Activated naive CD4-positive, alpha-beta T cell treated with anti-CD3 and anti-CD28 coated beads for 36 hours (primary cell): ENCODE measurements at regions not wholly inside any gene's neighbourhood (a gene's known extent, or its start where the extent isn't known, plus 50 kb on each side); places are given as distances from the start of the nearest gene placed in this dataset.
A peak's percentile ranks its signal among the peaks of the same experiment; 100 is the strongest.
"Not testable (repeated sequence)": the region's sequence is repeated elsewhere in the genome, so short reads cannot be mapped to it uniquely, and the experiment has no call there.

Experiments
- CTCF ChIA-PET: fragments of 350-600 bp; sonication (Branson Sonifier 250); formaldehyde crosslinking; loops from one replicate; lab custom pipeline; 2021; ENCODE audit warnings: antibody characterized with exemption; lab: Charles Lee
- DNase-seq: peaks from one replicate; pipeline ENCODE4 v3.0.0-alpha.2; 2020
- H3K27ac Mint-ChIP-seq: one replicate; pipeline ENCODE4 v1.8.0; 2021; ENCODE audit warnings: mild to moderate bottlenecking, mixed read lengths
- H3K27me3 Mint-ChIP-seq: one replicate; pipeline ENCODE4 v1.8.0; 2021; ENCODE audit warnings: low read depth, mixed read lengths
- H3K36me3 Mint-ChIP-seq: one replicate; pipeline ENCODE4 v1.8.0; 2021; ENCODE audit warnings: low read depth, mixed read lengths
- H3K4me1 Mint-ChIP-seq: one replicate; pipeline ENCODE4 v1.8.0; 2021; ENCODE audit warnings: low read depth, mixed read lengths
- H3K4me3 Mint-ChIP-seq: one replicate; pipeline ENCODE4 v1.8.0; 2021; ENCODE audit warnings: mild to moderate bottlenecking, moderate library complexity, mixed read lengths
- H3K9me3 Mint-ChIP-seq: one replicate; pipeline ENCODE4 v1.8.0; 2021; ENCODE audit warnings: mixed read lengths
- intact Hi-C: fragments of 100-400 bp; cut with micrococcal nuclease; formaldehyde crosslinking; loops from one replicate; pipeline ENCODE4 v1.15.1; 2023

DNA sequence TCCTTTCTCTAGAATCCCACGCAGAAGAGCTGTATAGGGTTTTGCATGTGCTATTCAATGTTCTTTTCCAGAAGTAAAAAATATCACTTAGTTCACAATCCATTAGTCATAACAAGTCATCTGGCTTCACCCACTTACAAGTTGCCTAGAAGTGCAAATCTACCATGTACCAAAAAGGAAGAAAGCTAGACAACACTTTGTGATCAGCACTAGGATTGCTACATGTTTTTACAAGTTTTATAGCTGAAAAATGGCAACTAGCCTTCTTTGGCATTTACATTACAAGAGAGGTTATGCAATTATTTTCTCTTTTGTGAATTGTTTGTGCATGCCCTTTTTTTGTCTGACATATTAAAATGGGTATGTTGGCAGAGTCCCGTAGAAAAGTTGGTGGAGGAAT, 85.6 kb upstream of the PTPRK start:
- DNase-seq, result no peak
- Mint-ChIP-seq H3K4me3 (no peak overlapping the region), H3K36me3 (no peaks in the 10 kb centered on the region), H3K9me3 (no peaks in the 10 kb centered on the region), H3K27me3 (peaks cover 8% of the 10 kb centered on the region), H3K27ac (no peak overlapping the region), H3K4me1 (peaks cover 2% of the 10 kb centered on the region)
- intact Hi-C loops, result no loop called here
- CTCF ChIA-PET, result no interaction called here

DNA sequence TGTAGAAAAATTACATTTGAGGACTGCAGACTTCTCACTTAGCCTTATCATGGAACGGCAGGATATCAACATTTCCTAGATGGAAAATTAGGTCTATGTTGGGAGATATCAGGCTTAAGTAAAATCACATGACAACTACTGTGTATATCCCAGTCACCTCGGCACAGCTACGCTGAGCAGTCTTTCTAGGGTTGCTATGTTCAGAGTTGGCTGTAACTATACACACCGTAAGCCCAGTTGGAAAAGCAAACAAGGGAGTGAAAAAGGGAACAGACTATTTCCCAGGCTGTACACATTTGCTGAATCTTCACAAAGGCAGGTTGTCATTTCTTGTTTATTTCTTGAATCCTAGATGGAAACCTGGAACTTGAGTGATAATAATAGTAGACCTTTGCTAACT, 80.7 kb upstream of the PTPRK start:
- CTCF ChIA-PET, result no interaction called here
- Mint-ChIP-seq H3K27ac (no peak overlapping the region), H3K4me1 (peaks cover 23% of the 10 kb centered on the region), H3K36me3 (no peaks in the 10 kb centered on the region), H3K4me3 (no peak overlapping the region), H3K27me3 (peaks cover 13% of the 10 kb centered on the region), H3K9me3 (no peaks in the 10 kb centered on the region)
- DNase-seq, result no peak
- intact Hi-C loops, result no loop called here

DNA sequence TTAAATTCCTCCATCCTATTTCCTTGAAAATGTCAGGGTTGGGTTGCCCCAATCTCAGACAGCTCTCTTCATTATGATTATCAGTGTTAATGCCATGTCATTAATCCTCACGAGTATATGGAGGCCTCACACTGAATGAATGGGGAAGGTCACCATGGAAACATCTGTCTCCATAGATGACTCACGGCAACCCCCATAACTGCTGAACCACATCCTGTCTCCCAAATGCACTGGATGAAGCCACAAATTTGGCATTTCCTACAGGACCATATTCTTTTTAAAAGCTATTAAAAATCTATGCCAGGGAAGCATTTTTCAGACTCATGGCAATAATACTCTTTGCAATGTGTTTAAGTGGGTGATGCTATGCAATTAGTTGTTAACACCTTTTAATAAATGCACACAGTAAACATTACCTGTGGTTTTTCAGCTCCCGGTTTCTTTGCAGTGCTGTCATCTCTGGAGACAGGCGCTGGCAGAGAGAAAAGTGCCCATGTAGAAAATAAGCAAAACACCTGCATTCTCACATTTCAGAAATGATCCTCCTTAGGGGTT, 80.1 kb upstream of the PTPRK start:
- Mint-ChIP-seq H3K4me3 (no peak overlapping the region), H3K9me3 (no peaks in the 10 kb centered on the region), H3K27me3 (peaks cover 13% of the 10 kb centered on the region), H3K36me3 (no peaks in the 10 kb centered on the region), H3K27ac (no peak overlapping the region), H3K4me1 (peaks cover 23% of the 10 kb centered on the region)
- CTCF ChIA-PET, result interaction anchor here (0.7 kb wide), 1 partner anchor 57 kb away, joined by 3 read pairs; no protein-coding TSS in a partner anchor
- intact Hi-C loops, result no loop called here
- peak; percentile 15 for DNase-seq

DNA sequence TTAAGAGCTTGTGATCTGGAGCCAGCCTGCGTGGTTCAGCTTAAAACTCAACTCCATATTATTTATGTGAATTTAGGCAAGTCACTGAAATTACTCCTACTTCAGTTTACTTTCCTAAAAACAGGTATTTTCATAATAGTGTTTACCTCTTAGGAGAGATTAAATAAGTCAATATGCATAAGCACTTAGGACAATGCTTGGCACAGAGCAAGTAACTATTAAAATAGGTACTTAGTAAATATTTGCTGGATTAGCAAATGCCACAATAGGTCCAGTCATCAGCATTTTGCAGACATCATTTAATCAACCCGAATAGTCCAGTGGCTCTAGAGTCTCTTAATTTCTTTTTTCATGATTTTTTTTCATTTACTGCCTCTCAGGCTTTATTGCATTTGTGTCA, 78.6 kb upstream of the PTPRK start:
- H3K27ac Mint-ChIP-seq, result no peak overlapping the region
- no peaks in the 10 kb centered on the region for H3K9me3 Mint-ChIP-seq
- intact Hi-C loops, result no loop called here
- H3K36me3 Mint-ChIP-seq, result no peaks in the 10 kb centered on the region
- CTCF ChIA-PET, result no interaction called here
- peaks cover 23% of the 10 kb centered on the region for H3K4me1 Mint-ChIP-seq
- H3K4me3 Mint-ChIP-seq, result no peak overlapping the region
- H3K27me3 Mint-ChIP-seq, result peaks cover 12% of the 10 kb centered on the region
- DNase-seq, result no peak

DNA sequence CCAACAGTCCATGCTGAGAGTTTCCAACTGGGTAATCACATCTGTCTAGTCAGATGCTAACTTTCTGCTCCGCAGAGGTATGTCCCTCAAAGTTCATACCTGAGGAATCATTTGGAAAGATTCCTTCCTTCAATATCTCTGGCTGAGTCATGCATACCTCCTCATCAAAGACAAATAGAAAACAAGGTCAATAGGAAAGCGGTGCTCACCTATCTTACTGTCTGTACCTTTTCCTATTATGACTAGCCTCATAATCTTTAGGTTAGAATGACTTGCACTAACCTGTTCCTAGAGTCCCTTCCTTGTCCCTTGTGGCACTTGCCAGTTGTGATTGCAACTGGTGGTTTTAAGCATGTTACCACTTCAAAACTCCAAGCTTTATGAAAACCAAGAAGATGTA, 78.2 kb upstream of the PTPRK start:
- H3K4me1 Mint-ChIP-seq, result peaks cover 23% of the 10 kb centered on the region
- DNase-seq, result no peak
- H3K27me3 Mint-ChIP-seq, result peaks cover 7% of the 10 kb centered on the region
- H3K27ac Mint-ChIP-seq, result no peak overlapping the region
- intact Hi-C loops, result loop anchor here (1.0 kb wide), 1 partner anchor 58 kb away; no protein-coding TSS in a partner anchor
- H3K9me3 Mint-ChIP-seq, result no peaks in the 10 kb centered on the region
- H3K36me3 Mint-ChIP-seq, result no peaks in the 10 kb centered on the region
- no peak overlapping the region for H3K4me3 Mint-ChIP-seq
- CTCF ChIA-PET, result no interaction called here

DNA sequence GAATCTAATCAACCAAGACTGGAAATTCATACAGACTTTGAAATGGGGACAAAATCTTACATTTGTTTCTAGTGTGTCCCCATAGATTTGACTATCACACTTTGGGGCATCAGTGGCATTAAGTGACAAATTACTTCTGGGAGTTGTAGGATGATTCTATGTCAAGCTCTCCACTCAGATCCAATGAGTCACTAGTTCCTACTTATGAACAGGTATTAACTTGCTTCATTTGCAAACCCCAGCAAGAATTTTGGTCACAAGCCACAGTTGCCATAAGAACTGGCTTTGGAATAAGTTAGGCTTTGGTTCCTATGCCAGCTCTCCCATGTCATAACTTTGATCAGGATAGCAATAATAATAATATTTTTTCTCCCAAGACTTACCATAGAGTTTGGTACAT, 77.6 kb upstream of the PTPRK start:
- Mint-ChIP-seq H3K36me3 (no peaks in the 10 kb centered on the region), H3K4me3 (no peak overlapping the region), H3K9me3 (no peaks in the 10 kb centered on the region), H3K27ac (no peak overlapping the region), H3K4me1 (peaks cover 23% of the 10 kb centered on the region), H3K27me3 (peaks cover 7% of the 10 kb centered on the region)
- DNase-seq, result no peak
- CTCF ChIA-PET, result no interaction called here
- intact Hi-C loops, result loop anchor here (1.0 kb wide), 1 partner anchor 58 kb away; no protein-coding TSS in a partner anchor

DNA sequence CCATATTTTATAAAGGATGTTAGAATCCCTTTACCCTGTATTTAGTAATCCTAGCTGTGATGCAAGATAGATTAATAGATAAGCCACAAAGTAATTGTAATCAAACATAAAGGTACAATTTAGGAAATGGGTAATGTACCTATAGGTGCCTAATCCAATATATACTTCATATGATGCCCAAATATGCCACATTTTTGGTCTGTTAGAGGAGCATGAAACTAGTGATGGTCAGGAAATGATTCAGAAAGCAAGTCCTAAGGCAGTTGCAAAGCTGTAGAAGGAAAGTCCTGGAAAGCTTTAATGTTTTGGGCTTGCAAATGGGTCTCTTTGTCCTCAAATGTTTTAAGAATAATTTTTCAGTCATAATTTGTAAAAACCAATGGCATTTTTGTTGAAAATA, 76.6 kb upstream of the PTPRK start:
- Mint-ChIP-seq H3K36me3 (no peaks in the 10 kb centered on the region), H3K27ac (no peak overlapping the region), H3K27me3 (peaks cover 7% of the 10 kb centered on the region), H3K4me3 (no peak overlapping the region), H3K4me1 (peaks cover 23% of the 10 kb centered on the region), H3K9me3 (no peaks in the 10 kb centered on the region)
- intact Hi-C loops, result no loop called here
- DNase-seq, result no peak
- CTCF ChIA-PET, result no interaction called here

DNA sequence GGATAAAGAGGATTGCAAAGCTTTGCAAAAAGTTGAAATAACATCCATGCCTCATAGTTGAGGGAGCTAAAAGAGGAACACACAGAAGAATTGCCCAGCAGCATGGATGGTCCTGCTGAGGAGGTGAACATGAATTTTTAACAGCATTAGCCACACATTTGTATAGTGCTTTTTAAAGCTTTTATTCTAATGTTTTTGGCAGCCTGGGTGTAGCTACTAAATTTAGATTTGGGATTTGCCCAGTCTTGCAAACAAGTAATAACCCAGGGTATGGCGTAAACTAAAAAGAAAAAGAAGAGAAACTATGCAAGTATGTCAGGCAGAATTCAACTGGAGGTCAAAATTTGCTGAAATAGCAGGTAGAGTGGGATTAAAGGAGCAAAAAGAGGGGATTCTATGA, 75.1 kb upstream of the PTPRK start:
- peaks cover 9% of the 10 kb centered on the region for H3K27me3 Mint-ChIP-seq
- H3K4me3 Mint-ChIP-seq, result no peak overlapping the region
- no peaks in the 10 kb centered on the region for H3K9me3 Mint-ChIP-seq

DNA sequence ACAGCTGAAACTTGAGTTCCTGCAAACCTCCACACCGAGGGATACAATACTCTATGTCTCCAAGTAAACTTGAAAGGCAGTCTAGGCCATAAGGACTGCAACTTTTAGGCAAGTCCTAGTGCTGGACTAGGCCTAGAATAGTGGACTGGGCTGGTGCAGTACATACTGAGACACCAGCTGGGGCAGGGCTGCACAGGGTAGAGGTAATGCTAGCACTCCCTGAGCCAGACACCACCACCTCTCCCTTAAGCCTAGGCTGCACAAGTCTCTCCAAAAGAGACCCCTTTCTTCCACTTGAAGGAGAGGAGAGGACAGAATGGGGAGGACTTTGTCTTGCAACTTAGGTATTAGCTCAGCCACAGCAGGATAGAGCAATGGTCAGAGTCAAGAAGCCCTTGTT, 65.7 kb upstream of the PTPRK start:
- intact Hi-C loops, result no loop called here
- Mint-ChIP-seq H3K36me3 (peaks cover 2% of the 10 kb centered on the region), H3K9me3 (no peaks in the 10 kb centered on the region), H3K27me3 (peaks cover 11% of the 10 kb centered on the region), H3K4me3 (no peak overlapping the region), H3K27ac (no peak overlapping the region), H3K4me1 (no peaks in the 10 kb centered on the region)
- no peak for DNase-seq
- CTCF ChIA-PET, result interaction anchor here (0.6 to 1.0 kb wide), 2 partner anchors 145 to 658 kb away, joined by 3 to 5 read pairs; no protein-coding TSS in a partner anchor

More for the DNA sequence above, 75.1 kb upstream of the PTPRK start:
- no peak overlapping the region for H3K27ac Mint-ChIP-seq
- H3K4me1 Mint-ChIP-seq, result peaks cover 17% of the 10 kb centered on the region
- H3K36me3 Mint-ChIP-seq, result no peaks in the 10 kb centered on the region
- no peak for DNase-seq
- intact Hi-C loops, result no loop called here
- CTCF ChIA-PET, result interaction anchor here (0.6 kb wide), 1 partner anchor 208 kb away, joined by 3 read pairs; no protein-coding TSS in a partner anchor

DNA sequence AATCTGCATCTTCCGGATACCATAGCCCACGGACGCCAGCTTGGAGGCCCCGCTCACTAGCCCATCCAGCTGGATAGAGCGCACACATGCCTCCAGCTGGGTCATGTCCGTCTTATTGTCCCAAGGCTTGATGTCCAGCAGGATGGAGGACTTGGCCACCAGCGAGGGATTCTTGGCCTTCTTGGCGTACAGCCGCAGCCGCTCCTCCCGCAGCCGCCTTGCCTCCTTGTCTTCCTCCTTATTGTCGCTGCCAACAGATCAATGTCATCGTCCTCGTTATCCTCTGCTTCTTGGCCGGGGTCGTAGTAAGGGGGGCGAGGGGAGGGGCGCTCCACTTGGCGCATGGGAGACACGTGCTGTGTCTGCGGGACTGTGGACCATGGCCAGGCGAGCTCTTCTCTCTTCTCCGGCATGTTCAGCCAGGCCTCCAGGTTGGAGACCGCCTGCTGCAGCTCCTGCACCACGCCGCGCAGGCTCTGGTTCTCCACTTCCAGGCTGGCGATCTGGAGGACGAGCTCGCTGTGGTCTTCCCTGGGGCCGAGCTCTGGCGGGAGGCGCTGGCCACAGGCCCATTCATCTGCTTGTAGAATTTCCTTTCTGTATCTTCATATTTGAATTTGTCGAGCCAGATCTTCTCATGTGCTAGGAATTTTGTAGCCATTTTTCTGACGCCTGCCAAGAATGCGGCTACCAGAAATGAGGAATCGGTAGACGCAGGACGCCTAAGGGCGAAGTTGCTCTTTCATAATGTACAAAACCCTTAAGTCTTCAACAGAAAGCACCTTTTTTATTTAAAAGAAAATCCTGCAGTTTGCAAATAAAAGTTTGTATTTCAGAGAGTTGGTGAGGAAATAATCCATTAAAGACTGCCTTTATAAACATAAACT, 60.1 kb upstream of the PTPRK start:
- Mint-ChIP-seq H3K9me3 (no peaks in the 10 kb centered on the region), H3K36me3 (no peaks in the 10 kb centered on the region), H3K27me3 (peaks cover 5% of the 10 kb centered on the region), H3K4me3 (no peak overlapping the region), H3K4me1 (no peaks in the 10 kb centered on the region), H3K27ac (no peak overlapping the region)
- intact Hi-C loops, result no loop called here
- no peak for DNase-seq
- CTCF ChIA-PET, result interaction anchor here (0.6 kb wide), 1 partner anchor 711 kb away, joined by 3 read pairs; no protein-coding TSS in a partner anchor

DNA sequence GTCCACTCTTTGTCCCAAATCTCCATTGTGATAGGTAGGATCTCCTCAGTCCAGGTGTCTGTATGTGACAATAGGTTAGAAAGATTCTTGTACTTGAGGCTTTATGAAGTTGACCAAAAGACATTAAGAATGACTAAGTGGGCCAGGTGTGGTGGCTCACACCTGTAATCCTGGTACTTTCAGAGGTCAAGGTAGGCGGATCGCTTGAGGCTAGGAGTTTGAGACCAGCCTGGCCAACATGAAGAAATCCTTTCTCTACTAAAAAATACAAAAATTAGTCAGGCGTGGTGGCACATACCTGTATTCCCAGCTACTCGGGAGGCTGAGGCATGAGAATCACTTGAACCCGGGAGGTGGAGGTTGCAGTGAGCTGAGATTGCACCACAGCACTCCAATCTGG, 54.9 kb upstream of the PTPRK start:
- H3K9me3 Mint-ChIP-seq, H3K27ac Mint-ChIP-seq, H3K36me3 Mint-ChIP-seq, H3K4me1 Mint-ChIP-seq, H3K4me3 Mint-ChIP-seq, intact Hi-C loops, CTCF ChIA-PET, DNase-seq, H3K27me3 Mint-ChIP-seq: not testable (repeated sequence)

DNA sequence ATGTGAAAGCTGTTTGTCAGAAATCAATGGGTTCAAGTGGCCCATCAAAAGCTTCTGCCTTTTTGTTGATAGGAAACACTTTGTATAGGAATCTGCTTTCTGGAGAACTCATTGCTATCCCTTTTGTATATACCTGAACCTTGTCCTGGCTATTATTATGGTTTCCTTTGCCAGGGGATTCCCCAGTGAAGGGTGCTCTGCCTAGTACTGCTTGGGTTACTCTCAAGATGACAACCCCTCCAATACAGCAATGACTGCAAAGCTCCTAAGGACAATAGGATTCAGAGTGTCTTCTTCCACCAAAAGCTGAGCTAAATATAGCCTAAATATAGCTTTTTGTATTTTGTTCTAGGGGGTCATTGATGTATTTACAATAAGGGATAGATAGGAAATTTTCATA, 54.0 kb upstream of the PTPRK start:
- H3K27me3 Mint-ChIP-seq, result no peaks in the 10 kb centered on the region
- H3K9me3 Mint-ChIP-seq, result no peaks in the 10 kb centered on the region
- intact Hi-C loops, result no loop called here
- no peak overlapping the region for H3K4me3 Mint-ChIP-seq
- DNase-seq, result no peak
- CTCF ChIA-PET, result no interaction called here
- H3K36me3 Mint-ChIP-seq, result no peaks in the 10 kb centered on the region
- no peak overlapping the region for H3K27ac Mint-ChIP-seq
- no peaks in the 10 kb centered on the region for H3K4me1 Mint-ChIP-seq

DNA sequence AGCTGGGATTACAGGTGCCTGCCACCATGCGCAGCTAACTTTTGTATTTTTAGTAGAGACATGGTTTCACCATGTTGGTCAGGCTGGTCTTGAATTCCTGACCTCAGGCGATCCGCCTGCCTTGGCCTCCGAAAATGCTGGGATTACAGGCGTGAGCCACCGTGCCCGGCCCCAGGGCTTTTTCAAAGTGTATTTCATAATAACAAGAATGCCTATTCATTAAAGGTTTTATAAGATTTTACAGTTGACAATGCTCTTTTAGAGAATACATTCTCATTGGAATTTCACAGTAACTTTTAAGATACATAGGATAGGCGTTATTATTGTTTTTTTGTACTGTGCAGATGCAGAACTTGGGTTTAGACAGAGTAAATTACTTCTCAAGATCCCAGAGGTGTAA, 52.6 kb upstream of the PTPRK start:
- DNase-seq, result no peak
- CTCF ChIA-PET, result no interaction called here
- Mint-ChIP-seq H3K27me3 (no peaks in the 10 kb centered on the region), H3K4me1 (no peaks in the 10 kb centered on the region), H3K36me3 (no peaks in the 10 kb centered on the region), H3K9me3 (no peaks in the 10 kb centered on the region), H3K4me3 (no peak overlapping the region), H3K27ac (no peak overlapping the region)
- intact Hi-C loops, result no loop called here
